Gastrocnemius medialis (tissue), 4 donors: ENCODE measurements at regions not wholly inside any gene's neighbourhood (a gene's known extent, or its start where the extent isn't known, plus 50 kb on each side); places are given as distances from the start of the nearest gene placed in this dataset.

Experiments used
- CTCF ChIP-seq, 5 experiments: fragments of 450-650 bp in 3 of 5; fragments of 200-600 bp in 2 of 5; sonication (generic) in 2 of 5; IDR thresholded peaks in 4 of 5; conservative IDR thresholded peaks in 1 of 5; 1 replicate in 4 of 5; 2 replicates in 1 of 5; pipeline ENCODE4 v1.5.1; 2016 to 2019; ENCODE audit warnings: antibody characterized with exemption in 5 of 5, mild to moderate bottlenecking in 3 of 5, moderate library complexity in 3 of 5
- POLR2A ChIP-seq, 2 donors: fragments of 450-650 bp; IDR thresholded peaks; one replicate each; pipeline ENCODE4 v1.6.1; 2017; ENCODE audit warnings: antibody characterized with exemption in 2 of 2, mild to moderate bottlenecking in 2 of 2, moderate library complexity in 2 of 2

DNA sequence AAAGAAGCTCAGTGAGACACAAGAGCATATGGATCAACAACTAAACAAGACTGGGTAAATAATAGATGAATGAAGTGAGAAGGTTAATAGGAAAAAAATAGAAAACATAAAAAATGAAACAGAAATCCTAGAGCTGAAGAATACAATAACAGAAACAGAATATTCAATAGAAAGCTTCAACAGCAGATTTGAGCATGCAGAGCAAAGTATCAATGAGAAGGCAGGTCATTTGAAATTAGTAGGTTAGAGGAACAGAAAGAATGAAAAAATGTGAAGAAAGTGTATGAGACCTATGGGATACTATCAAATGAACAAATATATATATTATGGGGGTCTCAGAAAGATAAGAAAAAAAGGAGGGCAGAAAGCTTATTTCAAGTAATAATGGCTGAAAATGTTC, 362.9 kb upstream of the POU3F2 start:
- TF ChIP-seq CTCF (IDR thresholded peaks at IDR 0.05 in 4 of 5, conservative IDR thresholded peaks at IDR 0.05 in 1 of 5), result no peak
- no peak for TF ChIP-seq POLR2A (IDR thresholded peaks at IDR 0.05)
